ENCODE measurements at regions not wholly inside any gene's neighbourhood (a gene's known extent, or its start where the extent isn't known, plus 50 kb on each side); places are given as distances from the start of the nearest gene placed in this dataset.

DNA sequence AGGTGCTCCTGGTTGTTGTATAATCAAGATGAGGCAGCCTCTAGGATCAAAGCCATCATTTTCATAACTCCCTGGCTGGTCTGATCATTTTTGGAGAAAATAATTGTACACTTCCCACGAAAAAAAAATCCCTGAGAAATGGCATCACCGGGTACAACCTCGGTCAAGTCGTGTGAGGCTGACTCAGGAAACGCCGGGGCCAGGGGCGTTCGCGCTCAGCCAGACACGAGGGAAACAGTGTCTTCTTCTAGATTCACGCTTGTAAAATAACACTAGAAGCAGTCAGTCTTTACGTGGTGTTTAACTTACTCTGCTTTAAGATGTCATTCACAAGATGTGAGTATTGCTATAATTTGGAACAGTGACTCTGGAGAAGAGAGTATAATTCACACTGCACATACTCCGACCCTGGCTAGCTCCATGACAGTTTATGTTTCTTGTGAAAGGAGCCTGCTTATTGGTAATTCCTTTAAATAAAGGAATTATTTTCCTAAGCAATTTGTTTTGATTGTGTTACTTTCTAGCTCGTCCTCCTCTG is 109.0 kb upstream of the SOX1 start:
- no peak for TF ChIP-seq POLR2AphosphoS5 (IDR thresholded peaks at IDR 0.05; ENCODE audit: low read depth, low read length)
- TF ChIP-seq POLR2A (IDR thresholded peaks at IDR 0.05; ENCODE audit: low read depth, low read length) = no peak
- TF ChIP-seq TAF1 (IDR thresholded peaks at IDR 0.05; ENCODE audit: low read depth, low read length) = no peak
- no peak for TF ChIP-seq POU2F2 (IDR thresholded peaks at IDR 0.05; ENCODE audit: low read depth, low read length)
- no peak for TF ChIP-seq SPI1 (IDR thresholded peaks at IDR 0.05; ENCODE audit: low read depth, low read length)

All from GM12891 (cell line).